Naive thymus-derived CD8-positive, alpha-beta T cell (primary cell): ENCODE measurements at regions not wholly inside any gene's neighbourhood (a gene's known extent, or its start where the extent isn't known, plus 50 kb on each side); places are given as distances from the start of the nearest gene placed in this dataset.
"Not testable (repeated sequence)": the region's sequence is repeated elsewhere in the genome, so short reads cannot be mapped to it uniquely, and the experiment has no call there.

Experiments used
- ATAC-seq, 2 donors: fragments of 150-1000 bp; cut with Tn5 transposase in 1 of 2; sonication (Bioruptor Pico), chemical (Tn5 transposase) in 1 of 2; 1 replicate in 1 of 2; 2 replicates in 1 of 2; pipeline ENCODE4 v1.10.0; 2021; ENCODE audit warnings: mild to moderate bottlenecking in 2 of 2, moderate library complexity in 2 of 2
- POLR2A ChIA-PET: fragments of 350-600 bp; sonication (Branson Sonifier 250); formaldehyde crosslinking; loops from one replicate; lab custom pipeline; 2021; ENCODE audit warnings: antibody characterized with exemption; lab: Charles Lee
- DNase-seq, 10 donors: peaks; one replicate each; pipeline versions ENCODE4 v3.0.0 to v3.0.0-alpha.2; 2020 to 2022
- H3K27ac Mint-ChIP-seq, 10 donors: one replicate each; pipeline ENCODE4 v1.8.0; 2020 to 2022; ENCODE audit warnings: mild to moderate bottlenecking in 10 of 10, mixed read lengths in 10 of 10, moderate library complexity in 4 of 10, inconsistent platforms in 1 of 10
- H3K27me3 Mint-ChIP-seq, 5 donors: one replicate each; pipeline ENCODE4 v1.8.0; 2021 to 2022; ENCODE audit warnings: mixed read lengths in 5 of 5
- H3K36me3 Mint-ChIP-seq, 3 donors: one replicate each; pipeline ENCODE4 v1.8.0; 2020 to 2022; ENCODE audit warnings: mixed read lengths in 3 of 3, mild to moderate bottlenecking in 2 of 3, inconsistent platforms in 1 of 3
- H3K4me1 Mint-ChIP-seq, 4 donors: one replicate each; pipeline ENCODE4 v1.8.0; 2021 to 2022; ENCODE audit warnings: mixed read lengths in 4 of 4
- H3K4me3 Mint-ChIP-seq, 10 donors: one replicate each; pipeline ENCODE4 v1.8.0; 2020 to 2022; ENCODE audit warnings: mild to moderate bottlenecking in 10 of 10, mixed read lengths in 10 of 10, moderate library complexity in 6 of 10, inconsistent platforms in 1 of 10
- H3K9me3 Mint-ChIP-seq, 9 donors: one replicate each; pipeline ENCODE4 v1.8.0; 2020 to 2022; ENCODE audit warnings: mixed read lengths in 9 of 9, mild to moderate bottlenecking in 3 of 9, inconsistent platforms in 1 of 9, moderate library complexity in 1 of 9

GRCh38 chr12:128109636-128110035 lies 157.3 kb upstream of the TMEM132C start:
- DNase-seq (no peak), ATAC-seq (no peak)
- POLR2A ChIA-PET: no interaction called here
- Mint-ChIP-seq H3K27ac (no peak overlapping the region), H3K4me3 (no peak overlapping the region), H3K9me3 (peaks cover 0 to 7% (median 0%) of the 10 kb centered on the region in 9 donors), H3K4me1 (no peaks in the 10 kb centered on the region), H3K27me3 (peaks cover 0 to 8% (median 0%) of the 10 kb centered on the region in 5 donors), H3K36me3 (peaks cover 0 to 6% (median 0%) of the 10 kb centered on the region in 3 donors)

- Mint-ChIP-seq H3K9me3 (peaks cover 0 to 15% (median 3%) of the 10 kb centered on the region in 9 donors), H3K27me3 (peaks cover 0 to 8% (median 0%) of the 10 kb centered on the region in 5 donors), H3K4me1 (no peaks in the 10 kb centered on the region), H3K4me3 (no peak overlapping the region), H3K36me3 (peaks cover 0 to 6% (median 0%) of the 10 kb centered on the region in 3 donors), H3K27ac (no peak overlapping the region)
- POLR2A ChIA-PET: no interaction called here
- no peak for DNase-seq
- ATAC-seq: no peak
Measured at GRCh38 chr12:128111333-128111732, 155.6 kb upstream of the TMEM132C start.

- H3K9me3 Mint-ChIP-seq: peaks cover 0 to 15% (median 1%) of the 10 kb centered on the region in 9 donors
- H3K4me1 Mint-ChIP-seq: no peaks in the 10 kb centered on the region
- peaks cover 0 to 6% (median 0%) of the 10 kb centered on the region in 3 donors for H3K36me3 Mint-ChIP-seq
- H3K27ac Mint-ChIP-seq: no peak overlapping the region
- POLR2A ChIA-PET: no interaction called here
- peaks cover 0 to 8% (median 0%) of the 10 kb centered on the region in 5 donors for H3K27me3 Mint-ChIP-seq
- ATAC-seq: no peak
- no peak for DNase-seq
- H3K4me3 Mint-ChIP-seq: no peak overlapping the region
Measured at GRCh38 chr12:128111951-128112350, 155.0 kb upstream of the TMEM132C start.

GRCh38 chr12:128113250-128113649 lies 153.7 kb upstream of the TMEM132C start:
- POLR2A ChIA-PET, ATAC-seq, H3K4me1 Mint-ChIP-seq, DNase-seq, H3K27me3 Mint-ChIP-seq, H3K4me3 Mint-ChIP-seq, H3K27ac Mint-ChIP-seq, H3K36me3 Mint-ChIP-seq: not testable (repeated sequence)
- peaks cover 0 to 18% (median 2%) of the 10 kb centered on the region in 9 donors for H3K9me3 Mint-ChIP-seq

GRCh38 chr12:128114485-128114884 lies 152.5 kb upstream of the TMEM132C start:
- no peak overlapping the region for H3K4me3 Mint-ChIP-seq
- no peak for DNase-seq
- no peak overlapping the region for H3K27ac Mint-ChIP-seq
- H3K36me3 Mint-ChIP-seq: peaks cover 0 to 6% (median 0%) of the 10 kb centered on the region in 3 donors
- ATAC-seq: no peak
- POLR2A ChIA-PET: no interaction called here
- no peaks in the 10 kb centered on the region for H3K4me1 Mint-ChIP-seq
- H3K9me3 Mint-ChIP-seq: peaks cover 0 to 18% (median 2%) of the 10 kb centered on the region in 9 donors
- H3K27me3 Mint-ChIP-seq: peaks cover 0 to 8% (median 0%) of the 10 kb centered on the region in 5 donors

GRCh38 chr12:128116537-128116936 lies 150.4 kb upstream of the TMEM132C start:
- POLR2A ChIA-PET: no interaction called here
- ATAC-seq (no peak), DNase-seq (no peak)
- H3K9me3 Mint-ChIP-seq: peaks cover 0 to 18% (median 2%) of the 10 kb centered on the region in 9 donors
- H3K27ac Mint-ChIP-seq: no peak overlapping the region
- peaks cover 0 to 8% (median 0%) of the 10 kb centered on the region in 5 donors for H3K27me3 Mint-ChIP-seq
- H3K4me1 Mint-ChIP-seq: no peaks in the 10 kb centered on the region
- H3K4me3 Mint-ChIP-seq: no peak overlapping the region
- H3K36me3 Mint-ChIP-seq: peaks cover 0 to 6% (median 0%) of the 10 kb centered on the region in 3 donors

- Mint-ChIP-seq H3K4me1 (no peaks in the 10 kb centered on the region), H3K9me3 (peaks cover 0 to 21% (median 3%) of the 10 kb centered on the region in 9 donors), H3K4me3 (no peak overlapping the region), H3K27ac (no peak overlapping the region), H3K36me3 (no peaks in the 10 kb centered on the region), H3K27me3 (no peaks in the 10 kb centered on the region)
- no peak for ATAC-seq
- POLR2A ChIA-PET: no interaction called here
- DNase-seq: no peak
Measured at GRCh38 chr12:128120035-128120434, 146.9 kb upstream of the TMEM132C start.

GRCh38 chr12:128121424-128121823 lies 145.5 kb upstream of the TMEM132C start:
- no peak for ATAC-seq
- Mint-ChIP-seq H3K27ac (no peak overlapping the region), H3K4me1 (no peaks in the 10 kb centered on the region), H3K36me3 (no peaks in the 10 kb centered on the region), H3K27me3 (no peaks in the 10 kb centered on the region), H3K4me3 (no peak overlapping the region), H3K9me3 (peaks cover 0 to 19% (median 4%) of the 10 kb centered on the region in 9 donors)
- POLR2A ChIA-PET: no interaction called here
- no peak for DNase-seq

GRCh38 chr12:128123096-128123495 lies 143.9 kb upstream of the TMEM132C start:
- H3K27me3 Mint-ChIP-seq: no peaks in the 10 kb centered on the region
- POLR2A ChIA-PET: no interaction called here
- H3K36me3 Mint-ChIP-seq: no peaks in the 10 kb centered on the region
- no peak overlapping the region for H3K4me3 Mint-ChIP-seq
- DNase-seq: no peak
- no peak overlapping the region for H3K27ac Mint-ChIP-seq
- no peaks in the 10 kb centered on the region for H3K4me1 Mint-ChIP-seq
- no peak for ATAC-seq
- H3K9me3 Mint-ChIP-seq: peaks cover 0 to 18% (median 4%) of the 10 kb centered on the region in 9 donors

GRCh38 chr12:128131955-128132354 lies 135.0 kb upstream of the TMEM132C start:
- no peak overlapping the region for H3K27ac Mint-ChIP-seq
- no peak for ATAC-seq
- no peak for DNase-seq
- H3K4me3 Mint-ChIP-seq: no peak overlapping the region
- H3K4me1 Mint-ChIP-seq: no peaks in the 10 kb centered on the region
- POLR2A ChIA-PET: no interaction called here
- no peaks in the 10 kb centered on the region for H3K36me3 Mint-ChIP-seq
- peaks cover 0 to 24% (median 4%) of the 10 kb centered on the region in 9 donors for H3K9me3 Mint-ChIP-seq
- peaks cover 0 to 1% (median 0%) of the 10 kb centered on the region in 5 donors for H3K27me3 Mint-ChIP-seq

- Mint-ChIP-seq H3K27ac (no peak overlapping the region), H3K4me3 (no peak overlapping the region), H3K27me3 (peaks cover 0 to 1% (median 0%) of the 10 kb centered on the region in 5 donors), H3K36me3 (no peaks in the 10 kb centered on the region), H3K4me1 (no peaks in the 10 kb centered on the region), H3K9me3 (peaks cover 0 to 16% (median 2%) of the 10 kb centered on the region in 9 donors)
- POLR2A ChIA-PET: no interaction called here
- DNase-seq (no peak), ATAC-seq (no peak)
Measured at GRCh38 chr12:128133321-128134073, 133.5 kb upstream of the TMEM132C start.

GRCh38 chr12:128137140-128137539 lies 129.8 kb upstream of the TMEM132C start:
- no peaks in the 10 kb centered on the region for H3K4me1 Mint-ChIP-seq
- peaks cover 0 to 9% (median 3%) of the 10 kb centered on the region in 9 donors for H3K9me3 Mint-ChIP-seq
- POLR2A ChIA-PET: no interaction called here
- H3K4me3 Mint-ChIP-seq: no peak overlapping the region
- no peak for DNase-seq
- no peaks in the 10 kb centered on the region for H3K27me3 Mint-ChIP-seq
- H3K36me3 Mint-ChIP-seq: no peaks in the 10 kb centered on the region
- no peak for ATAC-seq
- H3K27ac Mint-ChIP-seq: no peak overlapping the region

- POLR2A ChIA-PET: no interaction called here
- Mint-ChIP-seq H3K4me3 (no peak overlapping the region), H3K36me3 (no peaks in the 10 kb centered on the region)
Measured at GRCh38 chr12:128138125-128138524, 128.8 kb upstream of the TMEM132C start.

More at GRCh38 chr12:128138125-128138524, 128.8 kb upstream of the TMEM132C start:
- DNase-seq: no peak
- Mint-ChIP-seq H3K9me3 (peaks cover 0 to 9% (median 3%) of the 10 kb centered on the region in 9 donors), H3K27ac (no peak overlapping the region), H3K4me1 (no peaks in the 10 kb centered on the region), H3K27me3 (no peaks in the 10 kb centered on the region)
- no peak for ATAC-seq
